Activated naive CD4-positive, alpha-beta T cell treated with anti-CD3 and anti-CD28 coated beads for 36 hours (primary cell): ENCODE measurements at regions not wholly inside any gene's neighbourhood (a gene's known extent, or its start where the extent isn't known, plus 50 kb on each side); places are given as distances from the start of the nearest gene placed in this dataset.
A peak's percentile ranks its signal among the peaks of the same experiment; 100 is the strongest.
"Not testable (repeated sequence)": the region's sequence is repeated elsewhere in the genome, so short reads cannot be mapped to it uniquely, and the experiment has no call there.

Source experiments
- CTCF ChIA-PET: fragments of 350-600 bp; sonication (Branson Sonifier 250); formaldehyde crosslinking; loops from one replicate; lab custom pipeline; 2021; ENCODE audit warnings: antibody characterized with exemption; lab: Charles Lee
- DNase-seq: peaks from one replicate; pipeline ENCODE4 v3.0.0-alpha.2; 2020
- H3K27ac Mint-ChIP-seq: one replicate; pipeline ENCODE4 v1.8.0; 2021; ENCODE audit warnings: mild to moderate bottlenecking, mixed read lengths
- H3K27me3 Mint-ChIP-seq: one replicate; pipeline ENCODE4 v1.8.0; 2021; ENCODE audit warnings: low read depth, mixed read lengths
- H3K36me3 Mint-ChIP-seq: one replicate; pipeline ENCODE4 v1.8.0; 2021; ENCODE audit warnings: low read depth, mixed read lengths
- H3K4me1 Mint-ChIP-seq: one replicate; pipeline ENCODE4 v1.8.0; 2021; ENCODE audit warnings: low read depth, mixed read lengths
- H3K4me3 Mint-ChIP-seq: one replicate; pipeline ENCODE4 v1.8.0; 2021; ENCODE audit warnings: mild to moderate bottlenecking, moderate library complexity, mixed read lengths
- H3K9me3 Mint-ChIP-seq: one replicate; pipeline ENCODE4 v1.8.0; 2021; ENCODE audit warnings: mixed read lengths
- intact Hi-C: fragments of 100-400 bp; cut with micrococcal nuclease; formaldehyde crosslinking; loops from one replicate; pipeline ENCODE4 v1.15.1; 2023

GRCh38 chr1:144826579-144826978 lies 233.9 kb downstream of the PPIAL4F start:
- CTCF ChIA-PET, H3K4me3 Mint-ChIP-seq: not testable (repeated sequence)
- peak overlapping the region; percentile 3 for H3K27ac Mint-ChIP-seq

More at GRCh38 chr1:144826579-144826978, 233.9 kb downstream of the PPIAL4F start:
- H3K27me3 Mint-ChIP-seq, H3K36me3 Mint-ChIP-seq, DNase-seq, intact Hi-C loops, H3K4me1 Mint-ChIP-seq, H3K9me3 Mint-ChIP-seq: not testable (repeated sequence)
